ELF-1 (cell line): ENCODE measurements at regions not wholly inside any gene's neighbourhood (a gene's known extent, or its start where the extent isn't known, plus 50 kb on each side); places are given as distances from the start of the nearest gene placed in this dataset.
"Not testable (repeated sequence)": the region's sequence is repeated elsewhere in the genome, so short reads cannot be mapped to it uniquely, and the experiment has no call there.

Experiments used
- DNase-seq: peaks from one replicate; pipeline ENCODE4 v3.0.0-alpha.2; 2016; ENCODE audit warnings: low read depth, low spot score

DNA sequence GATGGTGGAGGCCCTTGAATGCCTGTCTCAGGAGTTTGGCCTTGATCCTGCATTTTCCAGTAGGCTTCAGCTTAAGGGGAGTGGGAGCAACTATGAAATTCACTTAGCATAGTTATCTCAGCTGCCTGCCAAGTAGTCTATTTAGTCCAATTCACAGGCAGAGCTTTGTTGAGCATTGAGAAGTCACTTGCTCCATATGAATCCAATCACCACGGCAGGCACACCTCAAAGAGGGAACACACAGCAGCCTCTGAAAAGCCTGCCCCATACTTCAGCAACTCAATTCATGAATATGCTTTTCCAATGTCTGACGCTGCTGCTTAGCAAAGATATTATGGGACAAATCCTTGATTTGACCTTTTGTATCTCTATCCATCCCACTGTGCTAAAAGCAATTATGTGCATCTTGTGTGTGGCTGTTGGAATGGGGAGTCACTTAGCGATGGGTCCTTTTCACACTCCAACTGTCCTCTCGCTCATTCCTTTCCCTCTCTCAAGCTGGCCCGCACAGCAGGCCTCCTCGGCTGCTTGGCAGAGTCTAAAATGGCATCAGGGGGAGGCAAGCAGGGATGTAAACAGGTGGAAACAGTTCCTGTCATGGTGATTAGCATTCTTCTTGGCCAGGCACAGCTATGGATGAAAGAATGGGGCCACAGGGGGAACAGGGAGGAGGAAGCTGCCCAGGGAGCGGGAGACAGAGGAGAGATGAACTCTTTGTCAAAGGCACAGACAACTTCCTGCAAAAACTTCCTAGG lies 56.0 kb upstream of the LRPPRC start:
- DNase-seq: peak; percentile 30

DNA sequence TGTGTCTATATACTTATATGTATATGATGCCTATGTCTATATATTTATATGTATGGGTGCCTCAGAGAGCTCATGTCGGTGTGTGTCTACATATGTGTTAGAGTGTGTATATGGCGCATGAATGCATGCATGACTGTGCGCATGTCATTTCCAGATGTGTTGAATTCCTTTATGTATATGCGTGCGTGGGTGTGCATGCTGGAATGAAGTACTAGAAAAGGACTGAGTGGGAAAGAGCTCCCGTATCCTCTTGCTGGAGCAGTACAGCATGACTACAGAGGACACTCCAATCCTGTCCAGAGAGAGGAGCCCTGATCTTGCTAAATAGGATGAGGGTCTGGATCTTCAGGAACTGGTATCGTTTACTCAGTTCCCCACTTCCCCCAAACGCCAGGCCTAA lies 56.8 kb upstream of the LRPPRC start:
- no peak for DNase-seq

DNA sequence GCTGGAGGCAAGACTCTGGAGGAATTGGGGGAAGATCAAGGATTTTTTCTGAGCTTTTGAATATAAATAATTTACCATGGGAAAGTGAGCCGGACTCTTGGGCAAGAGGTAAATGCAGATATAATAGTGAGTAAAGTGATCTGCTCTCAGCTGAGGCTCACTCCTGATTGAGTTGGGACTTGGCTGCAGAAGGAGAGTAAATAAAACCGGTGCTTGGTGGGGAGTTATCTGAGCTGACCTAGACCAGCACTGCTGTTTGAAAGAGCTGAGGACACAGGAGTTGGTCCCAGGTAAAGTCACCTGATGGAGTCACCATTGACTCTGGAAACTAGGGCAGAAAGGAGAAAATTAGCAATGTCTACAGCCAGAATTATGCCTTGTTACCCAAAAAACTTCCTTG lies 57.3 kb upstream of the LRPPRC start:
- DNase-seq: no peak

DNA sequence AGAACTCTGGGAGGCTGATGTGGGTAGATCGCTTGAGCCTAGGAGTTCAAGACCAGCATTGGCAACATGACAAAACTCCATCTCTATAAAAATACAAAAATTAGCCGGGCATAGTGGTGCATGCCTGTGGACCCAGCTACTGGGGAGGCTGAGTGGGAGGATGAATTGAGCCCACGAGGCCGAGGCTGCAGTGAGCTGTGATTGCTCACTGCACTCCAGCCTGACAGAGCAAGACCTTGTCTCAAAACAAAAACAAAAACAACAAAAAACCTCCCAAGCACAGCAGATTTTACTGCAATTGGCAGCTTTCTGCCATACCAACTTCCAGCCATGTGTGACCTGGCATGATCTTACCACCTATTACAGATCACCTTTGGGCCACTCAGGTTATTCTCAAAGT lies 57.7 kb upstream of the LRPPRC start:
- no peak for DNase-seq

DNA sequence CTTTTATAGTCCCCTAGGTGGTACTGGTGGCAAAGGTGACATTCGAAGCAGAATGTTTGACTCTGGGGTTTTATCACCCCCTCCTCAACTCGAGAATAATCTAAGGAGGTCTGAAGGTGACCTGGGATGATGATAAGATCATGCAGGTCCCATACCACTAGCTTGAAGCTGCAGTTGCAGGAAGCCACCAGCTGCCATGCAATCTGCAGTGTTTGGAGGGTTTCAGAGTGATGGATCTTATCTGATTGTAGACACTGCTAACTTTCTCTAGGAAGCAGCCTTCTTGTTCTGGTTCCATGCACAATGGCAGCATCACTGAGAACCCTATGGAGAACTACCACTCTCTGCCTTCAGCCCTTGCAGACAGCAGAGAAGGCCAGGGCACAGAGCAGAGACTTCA lies 59.4 kb upstream of the LRPPRC start:
- peak; percentile 14 for DNase-seq

DNA sequence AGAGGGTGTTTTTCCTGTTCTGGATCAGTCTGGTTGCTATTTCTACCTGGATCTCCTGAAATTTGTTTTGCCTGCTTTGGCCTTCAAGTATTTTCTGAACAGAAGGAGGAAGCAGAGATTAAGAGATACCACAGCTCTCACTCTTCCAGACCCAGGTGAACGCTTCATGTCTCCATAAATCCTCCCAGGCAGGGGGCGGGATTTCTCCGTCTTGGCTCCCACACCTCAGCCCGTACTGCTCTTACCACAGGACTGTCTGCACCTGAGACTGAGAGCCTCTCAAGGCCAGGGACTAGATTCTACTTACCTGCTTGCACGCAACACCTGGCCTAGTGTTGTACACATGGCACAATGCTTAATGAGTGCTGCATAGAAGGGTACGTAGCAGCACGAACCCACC lies 59.9 kb upstream of the LRPPRC start:
- peak; percentile 29 for DNase-seq

DNA sequence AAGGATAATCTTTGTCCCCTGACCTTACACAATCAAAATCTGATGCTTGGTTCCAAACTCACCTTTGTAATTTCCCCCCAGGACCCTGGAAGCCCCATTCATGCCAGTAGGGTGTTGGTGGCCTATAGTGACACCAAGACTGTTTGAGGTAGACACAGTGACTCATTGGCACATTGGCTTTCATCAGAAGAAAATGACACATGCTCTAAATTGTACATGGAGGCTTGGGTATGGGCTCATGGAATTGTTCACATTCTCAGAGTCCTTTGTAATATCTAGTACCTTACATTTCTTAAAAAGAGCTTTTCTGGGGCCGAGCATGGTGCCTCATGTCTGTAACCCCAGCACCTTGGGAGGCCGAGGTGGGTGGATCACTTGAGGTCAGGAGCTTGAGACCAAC lies 61.2 kb upstream of the LRPPRC start:
- no peak for DNase-seq

DNA sequence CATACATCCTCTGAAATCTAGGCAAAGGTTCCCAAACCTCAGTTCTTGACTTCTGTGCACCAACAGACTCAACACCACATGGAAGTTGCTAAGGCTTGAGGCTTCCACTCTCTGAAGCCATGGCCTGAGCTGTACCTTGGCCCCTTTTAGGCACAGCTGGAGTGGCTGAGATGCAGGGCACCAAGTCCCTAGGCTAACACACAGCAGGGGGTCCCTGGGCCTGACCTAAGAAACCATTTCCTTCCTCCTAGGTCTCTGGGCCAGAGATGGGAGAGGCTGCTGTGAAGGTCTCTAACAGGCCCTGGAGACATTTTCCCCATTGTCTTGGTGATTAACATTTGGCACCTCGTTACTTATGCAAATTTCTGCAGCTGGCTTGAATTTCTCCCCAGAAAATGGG lies 64.5 kb upstream of the LRPPRC start:
- peak; percentile 23 for DNase-seq

DNA sequence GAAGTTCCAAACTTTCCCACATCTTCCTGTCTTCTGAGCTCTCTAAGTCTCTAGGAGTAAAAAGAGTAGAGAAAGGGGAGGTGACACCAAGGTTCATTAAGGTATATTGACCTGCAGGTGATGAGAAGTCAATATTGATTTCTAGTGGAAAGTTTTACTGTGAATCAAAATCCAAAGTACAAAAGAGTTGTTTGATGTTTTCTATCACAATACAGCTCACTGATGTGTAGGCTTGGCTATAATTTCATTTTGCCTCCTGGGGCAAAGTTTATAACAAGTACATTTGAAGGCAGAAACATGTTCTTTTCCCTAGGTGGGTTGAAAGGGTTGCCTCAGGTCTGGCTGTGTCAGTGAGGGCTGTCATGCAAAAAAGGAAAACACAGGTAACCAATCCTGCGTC lies 65.2 kb upstream of the LRPPRC start:
- DNase-seq: no peak

DNA sequence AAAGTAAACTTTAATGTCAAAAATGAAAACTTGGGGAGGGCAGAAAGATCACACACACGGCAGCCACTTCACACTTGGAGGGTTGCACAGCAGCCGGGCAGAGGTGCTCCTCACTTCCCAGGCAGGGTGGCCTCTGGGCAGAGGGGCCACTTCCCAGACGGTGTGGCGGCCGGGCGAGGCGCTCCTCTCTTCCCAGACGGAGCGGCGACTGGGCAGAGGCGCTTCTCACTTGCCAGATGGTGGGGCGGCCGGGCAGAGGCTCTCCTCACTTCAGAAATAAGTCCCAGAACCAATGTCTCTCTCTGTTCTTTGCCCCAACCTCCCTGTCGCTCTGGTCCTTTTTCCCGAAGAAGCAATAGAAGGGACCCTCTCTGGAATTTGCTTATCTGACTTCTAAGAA lies 65.7 kb upstream of the LRPPRC start:
- no peak for DNase-seq

DNA sequence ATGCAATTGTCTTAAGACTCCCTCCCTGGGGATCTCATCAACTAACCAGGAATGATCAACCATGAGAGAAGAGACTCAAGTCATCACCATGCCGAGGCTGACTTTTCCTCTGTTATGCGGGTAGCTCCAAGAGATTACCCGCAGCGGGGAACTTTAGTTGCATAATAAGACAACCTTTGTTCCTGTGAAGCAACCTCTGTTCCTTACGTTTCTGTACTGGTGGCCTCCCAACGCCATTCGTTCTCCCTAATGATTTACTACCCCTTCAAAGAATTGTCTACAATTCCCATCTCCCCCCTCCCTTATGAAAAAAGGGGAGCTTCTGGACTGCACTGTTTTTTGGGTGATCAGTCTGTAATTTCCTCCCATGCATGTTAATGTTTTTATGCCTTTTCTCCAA lies 66.1 kb upstream of the LRPPRC start:
- peak; percentile 30 for DNase-seq

DNA sequence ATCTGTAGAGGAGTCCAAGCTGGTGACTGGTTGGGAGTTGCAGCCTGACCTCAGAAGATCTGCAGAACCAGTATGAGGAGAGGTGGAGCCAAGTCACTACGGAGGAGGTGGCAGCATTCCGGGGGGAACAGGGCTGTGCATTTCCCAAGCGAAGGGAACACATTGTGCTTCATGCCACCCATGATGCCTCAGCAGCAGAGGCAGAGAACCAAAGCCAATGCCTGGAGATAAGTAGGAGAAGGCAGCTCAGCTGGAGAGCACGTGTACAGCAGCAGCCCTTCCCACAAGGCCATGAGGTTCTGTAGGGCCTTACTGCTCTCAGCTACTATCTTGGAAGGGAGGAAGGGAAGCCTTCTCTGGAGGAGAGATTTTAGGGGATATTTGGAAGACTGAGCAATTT lies 67.2 kb upstream of the LRPPRC start:
- no peak for DNase-seq

DNA sequence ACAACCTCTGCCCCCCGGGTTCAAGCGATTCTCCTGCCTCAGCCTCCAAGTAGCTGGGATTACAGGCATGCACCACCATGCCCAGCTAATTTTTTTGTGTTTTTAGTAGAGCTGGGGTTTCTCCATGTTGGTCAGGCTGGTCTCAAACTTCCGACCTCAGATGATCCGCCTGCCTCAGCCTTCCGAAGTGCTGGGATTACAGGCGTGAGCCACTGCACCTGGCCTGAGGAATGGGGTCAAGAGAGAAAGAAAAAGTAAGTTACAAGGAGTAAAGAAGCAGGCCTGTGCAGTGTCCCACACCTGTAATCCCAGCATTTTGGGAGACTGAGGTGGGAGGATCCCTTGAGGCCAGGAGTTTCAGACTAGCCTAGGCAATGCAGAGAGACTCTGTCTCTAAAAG lies 68.5 kb upstream of the LRPPRC start:
- not testable (repeated sequence) for DNase-seq

DNA sequence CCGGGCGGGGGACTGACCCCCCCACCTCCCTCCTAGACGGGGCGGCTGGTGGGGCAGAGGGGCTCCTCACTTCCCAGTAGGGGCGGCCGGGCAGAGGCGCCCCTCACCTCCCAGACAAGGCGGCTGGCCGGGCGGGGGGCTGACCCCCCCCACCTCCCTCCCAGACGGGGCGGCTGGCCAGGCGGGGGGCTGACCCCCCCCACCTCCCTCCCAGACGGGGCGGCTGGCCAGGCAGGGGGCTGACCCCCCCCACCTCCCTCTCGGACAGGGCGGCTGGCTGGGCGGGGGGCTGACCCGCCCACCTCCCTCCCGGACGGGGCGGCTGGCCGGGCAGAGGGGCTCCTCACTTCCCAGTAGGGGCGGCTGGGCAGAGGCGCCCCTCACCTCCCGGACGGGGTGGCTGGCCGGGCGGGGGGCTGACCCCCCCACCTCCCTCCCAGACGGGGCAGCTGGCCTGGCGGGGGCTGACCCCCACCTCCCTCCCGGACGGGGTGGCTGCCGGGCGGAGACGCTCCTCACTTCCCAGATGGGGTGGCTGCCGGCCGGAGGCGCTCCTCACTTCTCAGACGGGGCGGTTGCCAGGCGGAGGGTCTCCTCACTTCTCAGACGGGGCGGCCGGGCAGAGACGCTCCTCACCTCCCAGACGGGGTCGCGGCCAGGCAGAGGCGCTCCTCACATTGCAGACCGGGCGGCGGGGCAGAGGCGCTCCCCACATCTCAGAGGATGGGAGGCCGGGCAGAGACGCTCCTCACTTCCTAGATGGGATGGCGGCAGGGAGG lies 71.4 kb upstream of the LRPPRC start:
- not testable (repeated sequence) for DNase-seq

DNA sequence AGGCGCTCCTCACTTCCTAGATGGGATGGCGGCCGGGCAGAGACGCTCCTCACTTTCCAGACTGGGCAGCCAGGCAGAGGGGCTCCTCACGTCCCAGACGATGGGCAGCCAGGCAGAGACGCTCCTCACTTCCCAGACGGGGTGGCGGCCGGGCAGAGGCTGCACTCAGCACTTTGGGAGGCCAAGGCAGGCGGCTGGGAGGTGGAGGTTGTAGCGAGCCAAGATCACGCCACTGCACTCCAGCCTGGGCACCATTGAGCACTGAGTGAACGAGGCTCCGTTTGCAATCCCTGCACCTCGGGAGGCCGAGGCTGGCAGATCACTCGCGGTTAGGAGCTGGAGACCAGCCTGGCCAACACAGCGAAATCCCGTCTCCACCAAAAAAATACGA lies 72.0 kb upstream of the LRPPRC start:
- not testable (repeated sequence) for DNase-seq

DNA sequence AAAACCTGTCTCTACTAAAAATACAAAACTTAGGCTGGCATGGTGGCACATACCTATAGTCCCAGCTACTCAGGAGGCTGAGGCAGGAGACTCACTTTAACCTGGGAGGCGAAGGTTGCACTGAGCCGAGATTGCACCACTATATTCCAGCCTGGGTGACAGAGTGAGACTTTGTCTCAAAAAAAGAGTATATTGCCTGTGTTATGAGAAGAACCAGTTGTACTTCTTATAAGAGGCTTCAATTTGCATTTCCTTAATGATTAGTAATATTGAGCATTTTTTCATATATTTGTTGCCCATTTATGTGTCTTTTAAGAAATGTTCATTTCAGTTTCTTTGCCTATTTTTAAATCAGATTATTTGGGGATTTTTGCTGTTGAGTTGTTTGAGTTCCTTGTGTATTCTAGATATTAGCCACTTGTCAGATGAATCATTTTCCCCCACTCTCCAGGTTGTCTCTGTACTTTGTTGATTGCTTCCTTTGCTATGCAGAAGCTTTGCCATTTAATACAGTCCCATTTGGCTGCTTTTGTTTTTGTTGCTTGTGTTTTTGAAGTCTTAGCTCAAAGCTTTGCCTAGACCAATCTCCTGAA lies 75.8 kb upstream of the LRPPRC start:
- no peak for DNase-seq

DNA sequence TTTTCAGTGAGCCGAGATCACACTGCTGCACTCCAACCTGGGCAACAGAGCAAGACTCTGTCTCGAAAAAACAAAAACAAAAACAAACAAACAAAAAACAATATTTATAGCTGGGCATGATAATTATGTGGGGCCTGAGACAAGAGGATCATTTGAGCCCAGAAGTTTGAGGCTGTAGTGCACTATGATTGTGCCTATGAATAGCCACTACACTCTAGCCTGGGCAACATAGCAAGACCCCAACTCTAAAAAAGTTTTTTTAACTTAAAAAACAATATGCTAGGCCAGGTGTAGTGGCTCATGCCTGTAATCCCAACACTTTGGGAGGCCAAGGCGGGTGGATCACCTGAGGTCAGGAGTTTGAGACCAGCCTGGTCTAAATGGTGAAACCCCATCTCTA lies 77.9 kb upstream of the LRPPRC start:
- not testable (repeated sequence) for DNase-seq

DNA sequence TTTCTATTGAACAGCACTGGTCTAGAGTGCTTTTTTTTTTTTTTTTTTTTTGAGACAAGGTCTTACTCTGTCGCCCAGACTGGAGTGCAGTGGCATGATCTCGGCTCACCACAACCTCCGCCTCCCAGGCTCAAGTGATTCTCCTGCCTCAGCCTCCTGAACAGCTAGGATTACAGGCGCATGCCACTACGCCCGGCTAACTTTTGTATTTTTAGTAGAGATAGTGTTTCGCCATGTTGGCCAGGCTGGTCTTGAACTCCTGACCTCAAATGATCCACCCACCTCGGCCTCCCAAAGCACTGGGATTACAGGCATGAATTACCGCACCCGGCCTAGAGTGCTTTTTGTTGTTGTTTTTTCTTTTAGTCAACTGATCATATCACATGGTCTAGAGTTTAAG lies 79.0 kb upstream of the LRPPRC start:
- DNase-seq: not testable (repeated sequence)

DNA sequence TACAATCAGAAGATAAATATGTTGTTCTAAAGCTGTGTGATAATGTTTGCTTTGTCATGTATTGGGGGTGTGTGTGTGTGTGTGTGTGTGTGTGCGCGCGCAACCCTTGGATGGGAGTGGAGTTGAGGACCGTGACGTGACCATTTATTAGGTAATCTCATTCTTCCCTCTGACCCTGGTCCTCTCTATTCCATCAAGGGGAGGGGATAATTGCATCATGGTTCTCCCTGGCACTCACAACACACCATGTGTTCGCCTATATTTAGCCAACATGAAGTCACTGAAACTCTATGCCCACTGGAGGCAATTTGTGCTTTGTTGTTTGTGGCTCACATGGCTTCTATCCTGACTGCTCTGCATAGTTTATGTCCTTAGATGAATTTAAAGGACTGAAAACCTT lies 79.8 kb upstream of the LRPPRC start:
- DNase-seq: no peak

DNA sequence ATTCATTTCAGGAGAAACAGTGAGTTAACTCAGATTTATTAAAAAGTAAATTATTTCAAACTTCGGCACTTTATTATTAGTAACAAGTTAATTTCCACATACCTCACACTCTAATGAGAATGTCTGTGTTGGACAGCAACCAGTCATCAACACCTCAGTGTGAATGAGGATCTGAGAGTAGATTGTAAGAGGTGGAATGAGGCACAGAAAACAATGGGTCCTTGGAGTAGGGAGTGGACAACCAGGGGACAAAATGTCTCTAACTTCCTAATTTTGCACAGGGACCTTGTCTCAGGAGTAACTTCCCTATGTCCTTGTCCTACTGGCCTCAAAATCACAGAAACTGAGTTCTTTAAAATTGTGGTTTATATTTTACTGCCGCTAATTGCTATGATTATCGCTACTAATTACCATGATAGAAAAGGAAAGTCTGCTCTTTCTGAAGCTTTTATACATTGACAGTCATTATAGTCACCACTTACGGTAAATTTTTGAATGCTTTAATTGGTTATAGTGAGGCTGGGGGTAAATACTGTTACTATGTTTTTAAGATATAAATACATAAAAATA lies 82.2 kb upstream of the LRPPRC start:
- DNase-seq: no peak

DNA sequence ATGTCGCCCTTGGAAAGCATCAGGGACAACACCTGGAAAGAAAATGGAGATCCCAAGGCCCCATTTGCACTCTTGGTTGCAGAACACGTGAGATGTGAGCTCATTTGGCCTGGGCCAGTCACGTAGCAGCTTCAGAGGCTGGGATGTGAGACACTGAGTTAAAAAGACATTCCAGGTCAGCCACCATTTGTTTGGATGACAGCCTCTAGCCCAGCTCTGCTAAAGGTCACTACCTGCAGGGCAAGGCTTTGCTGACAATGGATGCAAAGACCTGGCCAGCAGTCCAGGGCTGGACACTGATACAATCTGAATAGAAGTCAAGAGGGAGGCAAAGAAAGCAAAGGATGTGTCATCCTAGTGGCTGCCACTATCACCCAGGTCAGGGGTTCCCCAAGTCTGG lies 83.9 kb upstream of the LRPPRC start:
- peak; percentile 68 for DNase-seq

DNA sequence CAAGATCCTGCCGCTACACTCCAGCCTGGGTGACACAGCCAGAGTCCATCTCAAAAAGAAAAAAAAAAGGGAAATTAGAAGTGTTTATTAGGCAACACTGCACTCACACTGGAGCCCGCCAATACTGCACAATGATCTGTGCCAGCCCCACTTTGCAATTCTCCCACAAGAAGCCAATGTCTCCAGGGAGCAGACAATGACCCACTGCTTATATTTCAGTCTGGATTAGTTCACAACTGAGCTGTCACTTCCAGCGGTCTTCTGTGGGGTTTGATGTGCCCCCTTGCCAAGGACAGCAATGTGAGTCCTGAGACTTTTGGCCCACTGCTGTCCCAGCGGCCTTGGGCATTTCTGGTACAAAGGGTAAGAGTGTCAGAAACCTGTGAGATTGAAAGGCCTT lies 85.6 kb upstream of the PPM1B start:
- DNase-seq: no peak

DNA sequence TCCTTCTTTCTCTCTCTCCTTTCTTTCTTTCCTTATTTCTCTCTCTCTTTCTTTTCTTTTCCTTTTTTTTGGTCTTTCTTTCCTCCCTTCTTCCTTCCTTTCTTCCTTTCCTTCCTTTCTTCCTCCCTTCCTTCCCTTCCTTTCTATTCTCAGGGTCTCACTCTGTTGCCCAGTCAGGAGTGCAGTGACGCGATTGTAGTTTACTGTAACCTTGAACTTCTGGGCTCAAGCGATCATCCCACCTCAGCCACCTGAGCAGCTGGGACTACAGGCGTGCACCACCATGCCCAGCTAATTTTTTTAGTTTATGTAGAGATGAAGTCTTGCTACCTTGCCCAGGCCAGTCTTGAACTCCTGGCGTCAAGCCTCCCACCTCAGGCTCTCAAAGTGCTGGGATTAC lies 83.8 kb upstream of the PPM1B start:
- DNase-seq: no peak
